Stimulated activated CD4-positive, alpha-beta T cell treated with anti-CD3 and anti-CD28 coated beads, Interleukin-4, amount 100 ng/mL, for 4 hours (primary cell): ENCODE measurements at regions not wholly inside any gene's neighbourhood (a gene's known extent, or its start where the extent isn't known, plus 50 kb on each side); places are given as distances from the start of the nearest gene placed in this dataset.

ENCODE experiments used
- DNase-seq, 2 experiments: peaks; one replicate each; pipeline ENCODE4 v3.0.0-alpha.2; 2020

- DNase-seq = no peak
Measured at GRCh38 chr17:79144133-79144532, 69.5 kb downstream of the ENGASE start.

- DNase-seq = no peak
Measured at GRCh38 chr17:79142375-79142774, 67.8 kb downstream of the ENGASE start.

GRCh38 chr17:79141578-79142355, 67.1 kb downstream of the ENGASE start:
- DNase-seq = no peak

GRCh38 chr17:79138826-79139225, 64.2 kb downstream of the ENGASE start:
- no peak for DNase-seq

GRCh38 chr17:79137789-79138165, 63.2 kb downstream of the ENGASE start:
- DNase-seq = no peak

GRCh38 chr17:79137015-79137788, 62.6 kb downstream of the ENGASE start:
- no peak for DNase-seq

- no peak for DNase-seq
Measured at GRCh38 chr17:79136596-79136995, 62.0 kb downstream of the ENGASE start.
